Calu3 (cell line): ENCODE measurements at regions not wholly inside any gene's neighbourhood (a gene's known extent, or its start where the extent isn't known, plus 50 kb on each side); places are given as distances from the start of the nearest gene placed in this dataset.
"Not testable (repeated sequence)": the region's sequence is repeated elsewhere in the genome, so short reads cannot be mapped to it uniquely, and the experiment has no call there.

Experiments used
- BruUV-seq: library from RNA; stranded (reverse); fragments of 400-500 nt; replicated peaks from 2 replicates; lab custom pipeline; 2021; lab: Mats Ljungman, UMichigan
- CTCF ChIA-PET: fragments of 300-600 bp; sonication (Branson Sonifier 250); formaldehyde crosslinking; loops from one replicate; lab custom pipeline; 2022; ENCODE audit warnings: antibody characterized with exemption; lab: Charles Lee
- DNase-seq: peaks from one replicate; pipeline ENCODE4 v3.0.0; 2022
- H3K27ac Mint-ChIP-seq: one replicate; pipeline ENCODE4 v1.8.0; 2022; ENCODE audit warnings: mixed read lengths; ENCODE audit not compliant: unreplicated experiment
- H3K27me3 Mint-ChIP-seq: one replicate; pipeline ENCODE4 v1.8.0; 2022; ENCODE audit warnings: mixed read lengths; ENCODE audit not compliant: unreplicated experiment
- H3K36me3 Mint-ChIP-seq: one replicate; pipeline ENCODE4 v1.8.0; 2022; ENCODE audit warnings: mild to moderate bottlenecking, moderate library complexity, mixed read lengths; ENCODE audit not compliant: insufficient read depth, unreplicated experiment
- H3K4me1 Mint-ChIP-seq: one replicate; pipeline ENCODE4 v1.8.0; 2022; ENCODE audit warnings: mild to moderate bottlenecking, low read depth, mixed read lengths; ENCODE audit not compliant: unreplicated experiment
- H3K4me3 Mint-ChIP-seq: one replicate; pipeline ENCODE4 v1.8.0; 2022; ENCODE audit warnings: mild to moderate bottlenecking, low read depth, moderate library complexity, mixed read lengths; ENCODE audit not compliant: unreplicated experiment
- H3K9me3 Mint-ChIP-seq: one replicate; pipeline ENCODE4 v1.8.0; 2022; ENCODE audit warnings: low read depth, mixed read lengths; ENCODE audit not compliant: unreplicated experiment
- CTCF ChIP-seq: fragments of 200-600 bp; IDR thresholded peaks from one replicate; pipeline ENCODE4 v1.8.0; 2022; ENCODE audit warnings: antibody characterized with exemption; ENCODE audit not compliant: unreplicated experiment
- intact Hi-C: fragments of 100-400 bp; cut with micrococcal nuclease; formaldehyde crosslinking; loops from one replicate; pipeline ENCODE4 v1.10.0; 2022; ENCODE audit not compliant: unreplicated experiment

GRCh38 chr2:122080871-122081270 lies 325.4 kb downstream of the TSN start:
- CTCF ChIA-PET, result no interaction called here
- no peaks in the 10 kb centered on the region for H3K9me3 Mint-ChIP-seq
- no peak for DNase-seq
- H3K27me3 Mint-ChIP-seq, result peaks cover 29% of the 10 kb centered on the region
- BruUV-seq, result no TSS peak
- intact Hi-C loops, result no loop called here
- H3K36me3 Mint-ChIP-seq, result no peaks in the 10 kb centered on the region
- H3K27ac Mint-ChIP-seq, result no peak overlapping the region
- no peaks in the 10 kb centered on the region for H3K4me1 Mint-ChIP-seq
- H3K4me3 Mint-ChIP-seq, result no peak overlapping the region
- TF ChIP-seq CTCF, result no peak

DNA sequence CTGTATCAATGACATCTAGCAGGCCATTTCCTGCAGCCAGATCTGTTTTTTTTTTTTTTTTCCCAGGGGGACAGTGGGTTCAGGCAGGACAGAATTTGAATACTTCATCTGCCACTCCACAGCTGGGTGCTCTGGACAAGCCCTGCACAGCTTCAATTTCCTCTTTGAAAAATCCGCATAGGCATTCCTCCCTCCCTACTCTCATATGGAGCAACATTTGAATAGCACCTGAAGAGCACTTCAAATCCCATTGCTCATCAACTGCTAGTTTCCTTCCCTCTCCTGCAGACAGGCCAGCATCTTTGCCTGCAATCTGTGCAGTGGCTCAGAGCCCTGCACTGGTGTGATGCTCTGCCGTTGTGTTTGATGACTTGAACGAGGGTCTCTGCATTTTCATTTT lies 326.3 kb downstream of the TSN start:
- no peaks in the 10 kb centered on the region for H3K9me3 Mint-ChIP-seq

DNA sequence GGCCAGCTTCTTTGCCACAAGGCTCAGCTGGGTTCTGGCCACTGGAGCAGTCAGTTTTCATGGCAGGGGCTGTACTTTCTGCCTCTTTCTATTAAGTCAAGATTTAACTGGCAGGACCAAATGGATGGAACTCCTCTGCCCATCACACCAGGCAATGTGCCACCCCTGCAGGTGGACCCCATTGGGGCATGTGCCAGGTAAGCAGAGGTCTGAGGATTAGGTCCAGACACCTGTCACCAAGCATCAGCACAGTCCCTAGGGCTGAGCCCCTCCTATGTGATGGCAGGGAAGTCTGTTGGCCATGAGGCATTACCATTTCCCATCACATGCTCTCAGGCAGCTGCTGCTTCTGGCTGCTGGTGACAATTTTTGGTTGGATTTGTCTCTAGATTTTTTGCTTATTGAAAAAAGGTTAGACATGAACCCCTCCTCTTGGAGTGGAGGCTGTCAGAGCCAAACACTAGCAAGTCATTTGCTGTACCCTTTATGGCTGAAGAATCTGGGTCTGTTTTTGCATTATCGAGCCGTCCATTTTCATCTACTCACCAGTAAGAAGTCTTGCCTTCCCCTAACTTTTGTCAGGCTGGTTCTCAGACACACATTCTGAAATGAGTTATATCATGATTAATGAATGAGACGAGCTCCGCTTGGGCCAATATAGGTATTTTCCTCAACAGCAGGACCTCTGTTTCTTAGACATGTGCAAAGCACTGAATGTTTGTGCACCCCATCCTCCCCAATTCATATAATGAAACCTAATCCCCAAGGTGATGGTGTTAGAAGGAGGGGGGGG lies 328.0 kb downstream of the TSN start:
- TF ChIP-seq CTCF, result no peak
- no TSS peak for BruUV-seq
- CTCF ChIA-PET, result interaction anchor here (0.7 kb wide), 1 partner anchor 12 kb away, joined by 3 read pairs; no protein-coding TSS in a partner anchor
- no peak for DNase-seq
- no peaks in the 10 kb centered on the region for H3K36me3 Mint-ChIP-seq
- no peak overlapping the region for H3K4me3 Mint-ChIP-seq
- no peaks in the 10 kb centered on the region for H3K9me3 Mint-ChIP-seq
- H3K4me1 Mint-ChIP-seq, result no peaks in the 10 kb centered on the region
- peaks cover 45% of the 10 kb centered on the region for H3K27me3 Mint-ChIP-seq
- intact Hi-C loops, result no loop called here
- H3K27ac Mint-ChIP-seq, result no peak overlapping the region

More for the DNA sequence above, 326.3 kb downstream of the TSN start:
- BruUV-seq, result no TSS peak
- DNase-seq, result no peak
- Mint-ChIP-seq H3K27ac (no peak overlapping the region), H3K4me3 (no peak overlapping the region), H3K36me3 (no peaks in the 10 kb centered on the region), H3K27me3 (peaks cover 38% of the 10 kb centered on the region), H3K4me1 (no peaks in the 10 kb centered on the region)
- CTCF ChIA-PET, result no interaction called here
- intact Hi-C loops, result no loop called here
- TF ChIP-seq CTCF, result no peak

GRCh38 chr2:122085672-122086071 lies 330.2 kb downstream of the TSN start:
- H3K9me3 Mint-ChIP-seq, result not testable (repeated sequence)

GRCh38 chr2:122094557-122094956 lies 339.1 kb downstream of the TSN start:
- no TSS peak for BruUV-seq
- no peak for DNase-seq
- H3K27ac Mint-ChIP-seq, result no peak overlapping the region

More at GRCh38 chr2:122085672-122086071, 330.2 kb downstream of the TSN start:
- H3K36me3 Mint-ChIP-seq, CTCF ChIA-PET, H3K4me1 Mint-ChIP-seq, intact Hi-C loops, DNase-seq, H3K4me3 Mint-ChIP-seq, H3K27ac Mint-ChIP-seq, BruUV-seq: not testable (repeated sequence)
- peaks cover 51% of the 10 kb centered on the region for H3K27me3 Mint-ChIP-seq

More at GRCh38 chr2:122094557-122094956, 339.1 kb downstream of the TSN start:
- H3K4me1 Mint-ChIP-seq, result no peaks in the 10 kb centered on the region
- TF ChIP-seq CTCF, result no peak
- intact Hi-C loops, result no loop called here
- peaks cover 90% of the 10 kb centered on the region for H3K27me3 Mint-ChIP-seq
- H3K9me3 Mint-ChIP-seq, result no peaks in the 10 kb centered on the region
- CTCF ChIA-PET, result no interaction called here
- H3K36me3 Mint-ChIP-seq, result no peaks in the 10 kb centered on the region
- no peak overlapping the region for H3K4me3 Mint-ChIP-seq
